Adrenal gland (tissue), 9 donors: ENCODE measurements at regions not wholly inside any gene's neighbourhood (a gene's known extent, or its start where the extent isn't known, plus 50 kb on each side); places are given as distances from the start of the nearest gene placed in this dataset.

Source experiments
- DNase-seq, 7 donors: peaks; one replicate each; pipeline ENCODE4 v3.0.0-alpha.2; 2019 to 2020
- H3K27ac ChIP-seq, 5 donors: fragments of 200-600 bp; sonication (generic) in 4 of 5; 1 replicate in 3 of 5; 2 replicates in 2 of 5; pipeline versions ENCODE4 v1.5.1 to v1.8.0; 2016 to 2020; ENCODE audit warnings: mild to moderate bottlenecking in 1 of 5
- H3K27me3 ChIP-seq: fragments of 200-600 bp; 2 replicates; pipeline ENCODE4 v1.8.0; 2021
- H3K36me3 ChIP-seq, 2 donors: fragments of 200-600 bp; replicated peaks in 1 of 2; 1 replicate in 1 of 2; 2 replicates in 1 of 2; pipeline versions ENCODE4 v1.5.1 to v1.8.0; 2018 to 2022
- H3K4me1 ChIP-seq, 2 donors: fragments of 200-600 bp; replicated peaks in 1 of 2; 1 replicate in 1 of 2; 2 replicates in 1 of 2; pipeline versions ENCODE4 v1.5.1 to v1.8.0; 2018 to 2021
- H3K4me3 ChIP-seq, 4 donors: fragments of 200-600 bp; sonication (generic) in 3 of 4; one replicate each; pipeline ENCODE4 v1.5.1; 2016 to 2018
- H3K9me3 ChIP-seq, 3 donors: fragments of 200-600 bp; sonication (generic) in 1 of 3; replicated peaks in 1 of 3; 1 replicate in 2 of 3; 2 replicates in 1 of 3; pipeline versions ENCODE4 v1.5.1 to v1.8.0; 2016 to 2021
- CTCF ChIP-seq, 6 experiments: fragments of 450-650 bp in 4 of 6; fragments of 200-600 bp in 2 of 6; sonication (generic) in 1 of 6; IDR thresholded peaks; 1 replicate in 5 of 6; 2 replicates in 1 of 6; pipeline versions ENCODE4 v1.5.1 to v1.8.0; 2016 to 2021; ENCODE audit warnings: antibody characterized with exemption in 6 of 6, mild to moderate bottlenecking in 2 of 6, moderate library complexity in 1 of 6
- POLR2A ChIP-seq, 2 donors: fragments of 450-650 bp; IDR thresholded peaks; one replicate each; pipeline ENCODE4 v1.6.1; 2017; ENCODE audit warnings: antibody characterized with exemption in 2 of 2, mild to moderate bottlenecking in 2 of 2, moderate library complexity in 1 of 2
- WGBS, 4 donors: extraction: QIAGEN DNeasy Blood & Tissue Kit in 2 of 4; methylation state at CpG; one replicate each; pipeline versions ENCODE4 v1.1.5 to v1.1.7; 2013 to 2017; 5-methylcytosine and 5-hydroxymethylcytosine counted together
- intact Hi-C, 2 donors: fragments of 100-400 bp; cut with DNase I; formaldehyde crosslinking; loops; one replicate each; pipeline versions ENCODE4 v1.14.1 to v1.15.0; 2022 to 2023
- donor health status: healthy with polysubstance abuse.
- donor health status: Bipolar disorder and iron deficiency.
- donor health status: DM: yes; HTN: yes; CAD: no.
- donor health status: DM: no; HTN: no; CAD: no.
- donor health status: DM: no; HTN: no; CAD: no.

GRCh38 chr10:59004392-59004791, 172.1 kb upstream of the PHYHIPL start:
- Histone ChIP-seq H3K27me3 (no peaks in the 10 kb centered on the region), H3K4me1 (peaks cover 11 to 32% of the 10 kb centered on the region in 2 donors), H3K27ac (no peak overlapping the region), H3K4me3 (no peak overlapping the region), H3K9me3 (no peaks in the 10 kb centered on the region), H3K36me3 (no peaks in the 10 kb centered on the region)
- WGBS, 4 donors, result 89 to 95% (median 94%) methylated on average over 1 of the region's 1 CpG
- intact Hi-C loops, result no loop called here
- TF ChIP-seq CTCF (IDR thresholded peaks at IDR 0.05) (no peak), POLR2A (IDR thresholded peaks at IDR 0.05) (no peak)
- no peak for DNase-seq

- WGBS, 4 donors, result 27 to 36% (median 31%) methylated on average over 4 of the region's 4 CpGs
- Histone ChIP-seq H3K9me3 (no peaks in the 10 kb centered on the region), H3K27ac (peak overlapping the region in 2 of 5 donors; percentile 13 to 46), H3K36me3 (no peaks in the 10 kb centered on the region), H3K27me3 (no peaks in the 10 kb centered on the region), H3K4me3 (no peak overlapping the region), H3K4me1 (peaks cover 11 to 32% of the 10 kb centered on the region in 2 donors)
- DNase-seq, result peak in 6 of 7 donors; percentile 31 to 69 (median 43)
- TF ChIP-seq CTCF (IDR thresholded peaks at IDR 0.05) (no peak), POLR2A (IDR thresholded peaks at IDR 0.05) (no peak)
- intact Hi-C loops, result no loop called here
Observed at GRCh38 chr10:59006511-59007306, 169.7 kb upstream of the PHYHIPL start.

GRCh38 chr10:59007307-59008025, 169.0 kb upstream of the PHYHIPL start:
- Histone ChIP-seq H3K9me3 (no peaks in the 10 kb centered on the region), H3K27me3 (no peaks in the 10 kb centered on the region), H3K4me3 (no peak overlapping the region), H3K4me1 (peaks cover 11 to 32% of the 10 kb centered on the region in 2 donors), H3K36me3 (no peaks in the 10 kb centered on the region), H3K27ac (no peak overlapping the region)
- 69 to 82% (median 78%) methylated on average over 3 of the region's 3 CpGs for WGBS, 4 donors
- no peak for DNase-seq
- TF ChIP-seq CTCF (IDR thresholded peaks at IDR 0.05), result no peak
- TF ChIP-seq POLR2A (IDR thresholded peaks at IDR 0.05), result no peak
- intact Hi-C loops, result no loop called here

GRCh38 chr10:59008452-59008851, 168.0 kb upstream of the PHYHIPL start:
- H3K27ac ChIP-seq, result no peak overlapping the region
- TF ChIP-seq CTCF (IDR thresholded peaks at IDR 0.05) (no peak), POLR2A (IDR thresholded peaks at IDR 0.05) (no peak)
- WGBS, 4 donors, result 73 to 92% (median 87%) methylated on average over 1 of the region's 1 CpG

More at GRCh38 chr10:59008452-59008851, 168.0 kb upstream of the PHYHIPL start:
- Histone ChIP-seq H3K27me3 (no peaks in the 10 kb centered on the region), H3K4me3 (no peak overlapping the region), H3K4me1 (peaks cover 5 to 25% of the 10 kb centered on the region in 2 donors), H3K9me3 (no peaks in the 10 kb centered on the region), H3K36me3 (no peaks in the 10 kb centered on the region)
- no peak for DNase-seq
- intact Hi-C loops, result no loop called here
